Medulla oblongata (tissue), 1 donor: ENCODE measurements at regions not wholly inside any gene's neighbourhood (a gene's known extent, or its start where the extent isn't known, plus 50 kb on each side); places are given as distances from the start of the nearest gene placed in this dataset.
"Not testable (repeated sequence)": the region's sequence is repeated elsewhere in the genome, so short reads cannot be mapped to it uniquely, and the experiment has no call there.

Source experiments
- DNase-seq: peaks from one replicate; pipeline ENCODE4 v3.0.0-alpha.2; 2015; ENCODE audit errors: extremely low spot score

DNA sequence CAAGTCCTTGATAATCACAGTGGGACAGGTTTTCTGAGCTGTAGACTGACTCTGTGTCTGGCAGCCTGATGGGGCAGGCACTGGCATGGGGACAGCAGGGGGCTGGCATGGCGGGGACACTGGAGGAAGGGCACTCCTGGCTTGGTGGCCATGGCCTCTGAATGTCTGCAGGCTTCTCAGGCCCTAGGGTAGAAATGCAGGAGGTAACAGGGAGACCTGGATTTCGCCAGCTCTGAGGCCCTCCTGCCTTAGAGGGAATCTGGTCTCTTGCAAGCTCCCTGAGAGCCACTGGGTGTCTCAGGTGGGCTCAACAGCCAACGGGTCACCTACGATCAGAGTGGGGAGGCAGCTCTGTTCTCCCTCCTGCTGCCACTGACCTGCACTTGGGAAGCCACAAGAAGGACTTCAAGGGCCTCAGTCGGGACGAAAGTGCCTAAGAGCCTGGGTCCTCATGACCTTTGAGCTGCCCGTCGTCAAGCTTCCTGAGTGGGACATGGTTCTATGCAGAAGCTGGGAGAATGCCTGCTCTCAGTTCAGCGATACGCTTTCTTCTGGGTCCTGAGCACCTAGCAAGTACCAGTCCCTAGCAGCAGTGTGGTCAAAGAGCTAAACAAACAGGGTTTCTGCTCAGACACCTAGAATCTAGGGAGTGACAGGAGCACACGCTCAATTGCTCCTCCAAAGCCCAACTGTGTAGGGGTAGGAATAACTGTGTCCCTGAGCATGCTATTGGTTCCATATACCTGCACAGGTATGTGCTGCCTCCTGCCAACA, 569.0 kb downstream of the PTPRU start:
- DNase-seq = no peak

DNA sequence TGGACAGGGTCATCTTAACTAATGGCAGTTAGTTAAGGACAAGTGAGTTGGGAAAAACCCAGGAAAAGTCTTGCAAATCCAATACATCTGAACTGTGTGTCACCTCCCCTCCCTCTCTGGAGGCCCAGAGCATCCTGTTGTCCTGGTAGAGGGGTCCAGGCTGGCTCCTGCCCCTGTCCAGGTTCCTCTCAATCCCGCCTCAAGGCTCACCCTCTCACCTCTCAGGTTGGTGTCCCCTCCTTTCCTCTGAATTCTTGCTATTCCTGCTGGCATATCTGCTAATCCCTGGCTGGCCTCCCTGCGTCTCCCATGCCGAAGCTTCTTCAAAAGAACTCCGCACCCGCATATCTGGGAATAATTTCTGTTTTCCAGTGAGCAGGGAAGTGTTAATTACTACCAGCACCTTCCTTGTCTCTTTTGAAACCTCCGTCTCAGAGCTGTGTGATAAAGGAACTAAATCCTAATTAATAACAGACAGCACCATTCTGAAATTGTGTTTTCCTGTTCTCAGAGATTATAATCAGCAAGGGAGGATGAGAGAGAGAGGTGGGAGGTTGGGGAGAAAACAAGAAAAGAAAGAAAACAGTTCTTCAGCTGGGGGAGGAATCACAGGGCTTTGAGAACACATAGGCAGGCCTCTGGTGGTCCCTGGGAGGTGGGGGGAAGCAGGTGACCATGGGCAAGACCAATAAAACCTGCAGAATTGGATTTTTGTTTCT, 568.0 kb downstream of the PTPRU start:
- no peak for DNase-seq

DNA sequence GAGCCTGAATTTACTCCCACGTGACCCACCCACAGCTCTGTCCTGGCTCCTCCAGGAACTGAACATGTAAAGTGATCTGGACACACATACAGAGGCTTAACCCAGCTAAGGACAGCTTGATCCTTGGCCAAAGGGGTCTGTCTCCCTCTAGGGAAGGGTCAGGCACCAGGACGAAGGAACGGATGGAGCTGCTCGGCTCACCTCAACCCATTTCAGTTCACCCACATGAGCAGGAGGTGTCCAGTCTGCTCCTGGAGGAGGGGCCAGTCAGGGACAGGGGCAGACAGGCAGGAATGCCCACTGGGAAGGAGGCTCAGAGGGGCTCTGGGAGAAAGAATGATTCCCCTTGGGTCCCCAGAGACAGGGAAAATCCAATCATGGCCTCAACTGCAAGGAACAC, 567.2 kb downstream of the PTPRU start:
- DNase-seq = no peak

- no peak for DNase-seq
These were observed 566.1 kb downstream of the PTPRU start for GRCh38 chr1:29802181-29803068.

GRCh38 chr1:29801561-29801973, 565.2 kb downstream of the PTPRU start:
- peak; percentile 5 for DNase-seq

DNA sequence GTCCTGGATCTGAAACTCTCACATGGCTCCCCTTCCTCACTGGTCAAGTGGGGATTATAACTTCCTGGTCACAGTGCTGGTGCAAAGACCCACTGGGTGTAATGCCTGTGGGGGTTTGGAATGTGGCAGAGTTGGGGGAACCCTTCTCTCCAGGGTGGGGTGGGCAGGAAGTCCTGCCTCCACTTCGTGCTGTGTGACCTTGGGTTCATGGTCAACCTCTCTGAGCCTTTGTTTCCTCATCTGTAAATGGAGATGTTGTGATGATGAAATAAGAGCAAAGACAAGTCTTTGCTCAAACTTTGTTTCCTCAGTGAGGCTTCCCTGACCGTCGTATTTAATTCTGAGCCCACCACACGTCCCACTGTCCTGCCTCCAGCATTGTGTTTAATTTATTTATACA, 564.7 kb downstream of the PTPRU start:
- DNase-seq = no peak

DNA sequence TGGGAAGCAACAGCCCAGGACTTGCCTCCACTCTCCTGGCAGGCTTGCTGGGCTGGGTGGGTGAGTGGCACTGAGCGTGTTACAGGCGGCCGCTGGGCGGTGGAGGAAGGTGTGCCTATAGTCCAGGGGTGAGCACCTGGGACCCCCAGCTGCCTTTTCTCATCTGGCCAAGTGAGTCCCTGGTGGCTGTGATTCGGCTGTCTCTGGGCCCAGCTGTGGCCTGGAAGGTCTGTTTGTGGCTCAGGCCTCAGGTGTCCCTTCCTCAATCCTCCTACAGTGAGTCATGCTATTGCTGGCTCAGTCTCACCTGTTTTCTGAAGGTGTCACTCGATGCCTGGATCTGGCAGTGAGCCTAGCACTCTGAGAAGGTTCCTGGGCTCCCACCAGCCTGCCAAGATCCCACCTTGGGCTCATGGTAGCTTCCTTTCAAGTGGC, 564.2 kb downstream of the PTPRU start:
- no peak for DNase-seq

DNA sequence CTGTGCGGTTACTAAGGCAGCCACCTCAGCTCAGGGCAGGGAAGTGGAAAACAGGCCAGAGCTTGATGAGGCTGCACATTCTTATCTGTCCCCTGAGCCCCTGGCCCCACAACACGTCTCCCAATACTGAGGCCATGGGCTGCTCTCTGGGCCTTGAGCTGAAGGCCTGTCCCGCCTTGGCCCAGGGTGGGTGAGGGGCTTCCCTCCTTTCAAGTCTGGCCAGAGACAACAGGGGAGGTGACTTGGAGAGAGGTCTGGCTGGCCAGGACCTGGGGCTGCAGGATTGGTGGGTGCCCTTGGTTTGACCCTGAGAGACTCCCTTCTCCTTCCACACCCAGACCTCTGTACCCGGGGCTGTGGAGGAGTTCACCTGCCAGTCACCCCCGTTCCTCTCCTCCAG, 563.8 kb downstream of the PTPRU start:
- no peak for DNase-seq

- no peak for DNase-seq
These were observed 562.6 kb downstream of the PTPRU start for GRCh38 chr1:29798699-29799566.

- not testable (repeated sequence) for DNase-seq
These were observed 560.8 kb downstream of the PTPRU start for GRCh38 chr1:29797125-29797524.

DNA sequence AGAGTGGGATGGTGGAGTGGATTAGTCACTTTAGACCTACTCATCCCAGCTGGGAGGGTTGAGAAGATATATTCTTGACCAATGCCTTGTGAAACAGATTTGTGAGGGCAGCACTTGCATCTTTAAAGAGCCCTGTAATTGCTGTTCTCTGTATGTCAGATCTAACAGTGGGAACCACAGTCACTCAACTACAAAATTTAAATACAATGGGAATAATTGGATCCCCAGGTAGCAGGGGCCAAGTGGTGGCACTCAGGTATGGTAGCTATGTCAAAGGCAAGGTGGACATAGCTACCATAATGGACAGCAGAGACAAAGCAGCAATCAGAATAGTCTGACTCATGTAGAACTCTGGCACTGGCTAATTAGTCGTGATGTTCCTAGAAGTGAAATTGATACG, 559.6 kb downstream of the PTPRU start:
- not testable (repeated sequence) for DNase-seq

DNA sequence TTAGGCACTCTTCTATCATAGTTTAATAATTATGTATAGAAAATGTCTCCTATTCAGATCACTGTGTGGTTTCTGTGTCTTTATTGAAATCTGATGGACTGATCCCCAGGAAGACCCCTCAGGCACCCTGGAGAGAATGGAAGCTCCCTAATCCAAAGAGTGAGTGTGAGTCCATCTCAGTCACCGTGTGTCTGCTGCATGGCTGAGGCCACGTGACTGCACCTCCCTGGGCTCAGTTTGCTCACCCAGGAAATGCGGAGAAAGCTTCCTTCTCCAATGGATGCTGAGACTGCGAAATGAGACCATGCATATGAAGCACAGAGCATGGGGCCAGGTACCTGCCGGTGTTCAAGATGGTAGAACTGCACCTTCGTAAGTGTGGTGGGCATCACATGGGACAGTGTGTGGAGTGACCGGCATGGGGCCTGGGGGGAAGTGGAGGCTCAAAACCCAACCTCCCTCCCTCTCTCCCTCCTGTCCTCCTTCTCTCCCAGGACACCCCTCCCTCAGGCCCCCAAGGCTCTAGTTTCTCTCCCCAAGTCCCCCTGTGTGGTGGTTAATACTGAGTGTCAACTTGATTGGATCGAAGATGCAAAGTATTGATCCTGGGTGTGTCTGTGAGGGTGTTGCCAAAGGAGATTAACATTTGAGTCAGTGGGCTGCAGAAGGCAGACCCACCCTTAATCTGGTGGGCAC, 557.5 kb downstream of the PTPRU start:
- no peak for DNase-seq

GRCh38 chr1:29793101-29793546, 556.8 kb downstream of the PTPRU start:
- peak; percentile 92 for DNase-seq

DNA sequence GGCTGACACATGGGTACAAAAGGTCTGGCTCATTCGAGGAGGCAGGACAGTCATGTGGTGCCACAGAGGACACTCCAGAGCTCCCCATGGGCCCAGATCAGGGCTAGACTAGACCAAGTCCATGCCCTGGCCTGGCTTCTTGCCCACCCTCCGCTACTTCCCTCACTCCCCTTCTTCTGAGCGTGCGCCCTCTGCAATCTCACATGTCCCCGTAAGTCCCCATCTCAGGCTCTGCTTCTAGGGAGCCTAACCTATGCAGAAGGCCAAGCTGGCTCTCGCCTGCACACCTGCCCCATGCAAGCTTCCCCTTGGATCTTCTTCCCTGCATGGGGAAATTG, 553.6 kb downstream of the PTPRU start:
- no peak for DNase-seq

DNA sequence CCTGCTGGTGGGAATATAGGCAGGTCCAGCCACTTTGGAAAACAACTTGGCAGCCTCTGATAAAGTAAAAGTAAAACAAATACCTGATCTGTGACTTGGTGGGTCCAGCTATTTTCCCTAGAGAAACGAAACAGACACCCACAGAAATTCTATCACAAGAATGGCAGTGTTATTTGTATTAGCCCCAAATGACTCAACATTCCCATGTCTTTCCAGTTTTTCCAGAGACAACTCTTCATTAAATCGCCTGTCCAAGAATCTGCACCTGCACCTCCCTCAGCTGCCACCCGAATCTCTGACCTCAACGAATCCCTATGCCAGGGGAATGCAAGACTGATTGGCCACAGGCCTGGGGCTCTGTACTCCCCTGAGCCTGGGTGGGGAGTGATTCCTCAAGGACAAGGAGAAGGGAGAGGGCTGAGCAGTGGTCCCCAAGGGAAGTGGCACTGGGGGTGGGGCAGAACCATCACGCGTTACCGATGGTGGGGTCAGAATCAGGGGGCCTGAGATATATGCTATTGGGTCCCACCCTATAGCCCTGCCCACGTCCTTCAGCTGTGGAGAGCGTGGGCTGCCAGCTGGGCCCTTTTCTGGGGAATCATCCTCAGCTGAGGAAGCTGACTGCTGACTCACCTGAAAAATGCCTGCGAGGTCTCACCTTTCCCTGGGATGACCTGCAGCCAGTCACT, 553.0 kb downstream of the PTPRU start:
- DNase-seq = no peak

- no peak for DNase-seq
These were observed 550.7 kb downstream of the PTPRU start for GRCh38 chr1:29786791-29787732.

DNA sequence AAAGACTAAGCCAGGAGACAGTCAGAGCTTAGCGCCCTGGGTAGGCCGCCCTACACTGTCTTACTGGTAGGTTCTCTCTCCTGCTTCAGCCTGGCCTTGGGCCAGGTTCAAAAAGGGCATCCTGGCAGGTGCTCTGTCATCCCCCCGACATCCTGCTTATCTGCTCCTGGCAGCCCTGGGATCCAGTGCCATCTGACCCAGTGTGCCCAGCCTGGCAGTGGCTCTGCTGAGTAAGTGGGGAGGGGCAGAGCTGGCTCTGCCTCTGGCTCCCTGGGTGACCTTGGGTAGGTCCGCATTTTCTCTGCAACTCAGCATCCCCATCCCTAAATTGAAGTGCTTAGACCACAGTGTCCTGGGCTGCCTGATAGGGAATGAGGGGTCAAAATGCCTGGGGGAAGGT, 549.9 kb downstream of the PTPRU start:
- DNase-seq = no peak

DNA sequence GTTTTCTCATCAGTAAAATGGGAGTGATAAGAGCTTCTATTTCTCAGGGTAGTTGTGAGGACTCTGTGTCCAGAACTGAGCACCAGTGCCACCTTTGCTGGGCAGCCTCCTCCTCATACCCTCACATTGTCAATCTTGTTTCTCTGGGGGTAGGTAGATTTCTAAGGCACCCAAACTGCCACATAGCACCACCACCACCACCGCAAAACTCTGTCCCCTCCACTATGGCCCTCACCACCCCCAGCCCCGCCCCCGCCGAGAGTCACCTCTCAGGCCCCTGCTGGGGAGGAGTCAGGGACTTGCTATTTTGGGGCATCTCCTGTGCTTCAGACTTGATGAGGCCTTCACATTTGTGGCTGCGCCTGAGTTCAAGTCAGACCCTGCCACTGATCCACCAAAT, 549.2 kb downstream of the PTPRU start:
- no peak for DNase-seq

DNA sequence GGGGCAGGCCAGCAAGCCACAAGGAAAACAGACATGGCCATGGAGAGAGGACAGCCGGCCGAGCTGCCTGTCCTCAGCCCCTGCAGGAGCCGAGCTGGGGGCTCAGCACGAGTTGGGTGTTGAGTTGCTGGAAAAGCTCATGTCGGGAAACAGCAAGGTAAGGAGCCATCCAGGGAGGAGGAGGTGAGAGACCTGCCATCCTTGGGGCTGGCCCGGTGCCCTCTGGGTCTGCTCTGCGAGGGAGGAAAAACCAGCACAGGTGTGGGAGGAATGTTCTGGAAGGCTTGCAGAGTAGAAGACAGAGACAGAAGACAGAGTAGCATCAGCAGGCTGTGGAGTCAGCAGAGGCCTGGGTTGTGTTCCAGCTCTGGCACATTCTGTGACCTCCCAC, 548.8 kb downstream of the PTPRU start:
- no peak for DNase-seq
